Ectodermal cell (in vitro differentiated cells): ENCODE measurements at regions not wholly inside any gene's neighbourhood (a gene's known extent, or its start where the extent isn't known, plus 50 kb on each side); places are given as distances from the start of the nearest gene placed in this dataset.

Experiments used
- H3K27ac ChIP-seq: 2 replicates; pipeline ENCODE4 v1.7.0; 2013; ENCODE audit warnings: mild to moderate bottlenecking, low read depth, low read length; ENCODE audit not compliant: insufficient read depth, poor library complexity, severe bottlenecking
- H3K27me3 ChIP-seq: 2 replicates; pipeline ENCODE4 v1.7.0; 2013; ENCODE audit warnings: mild to moderate bottlenecking, low read length; ENCODE audit not compliant: insufficient read depth, control insufficient read depth, poor library complexity, severe bottlenecking
- H3K36me3 ChIP-seq: one replicate; pipeline ENCODE4 v1.7.0; 2013; ENCODE audit warnings: low read length; ENCODE audit not compliant: control insufficient read depth, insufficient read depth
- H3K4me1 ChIP-seq: one replicate; pipeline ENCODE4 v1.7.0; 2013; ENCODE audit warnings: low read length; ENCODE audit not compliant: control insufficient read depth, insufficient read depth
- H3K4me3 ChIP-seq: 2 replicates; pipeline ENCODE4 v1.7.0; 2013; ENCODE audit warnings: low read depth, low read length, control low read depth; ENCODE audit not compliant: insufficient read depth
- H3K9me3 ChIP-seq: 2 replicates; pipeline ENCODE4 v1.7.0; 2013; ENCODE audit warnings: mild to moderate bottlenecking, low read length, moderate library complexity; ENCODE audit not compliant: control insufficient read depth
- WGBS, 2 experiments: methylation state at CpG; one replicate each; pipeline ENCODE4 v1.1.7; 2013; ENCODE audit warnings: missing lambda C conversion rate in 2 of 2; 5-methylcytosine and 5-hydroxymethylcytosine counted together

DNA sequence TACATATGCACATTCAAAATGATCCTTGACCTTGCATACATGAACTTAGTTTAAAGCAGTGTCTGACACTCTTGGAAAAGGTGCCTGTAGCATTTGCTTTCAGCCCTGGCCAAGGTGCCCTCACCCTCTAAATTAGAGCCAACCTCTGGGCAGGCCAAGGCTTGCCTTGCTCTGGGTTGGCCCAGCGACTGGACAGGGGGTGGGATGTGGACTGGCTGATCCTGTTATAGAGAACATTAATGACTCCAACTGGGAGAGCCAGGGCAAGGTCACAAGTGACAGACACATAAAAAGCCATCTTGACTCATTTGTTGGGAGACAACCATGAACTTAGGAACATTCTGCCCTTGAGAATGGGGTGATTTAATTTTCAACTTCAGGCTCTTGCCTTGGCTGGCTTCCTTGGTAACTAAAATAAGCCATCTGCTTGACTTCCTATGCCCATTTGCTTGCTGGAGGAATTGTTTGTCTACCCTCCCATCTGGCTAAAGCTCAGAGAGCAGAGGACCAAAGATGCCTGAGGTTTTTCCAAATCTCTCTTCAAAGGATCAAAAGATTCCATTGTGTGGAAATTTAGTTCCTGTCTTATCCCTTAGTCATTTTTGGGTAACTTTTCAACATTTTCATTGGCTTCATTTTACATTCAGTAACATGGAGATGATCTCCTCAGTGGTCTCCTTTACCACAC, 403.7 kb downstream of the SOX2 start:
- WGBS, 2 experiments = 93 to 100% methylated on average over 1 of the region's 1 CpG
- no peak overlapping the region for H3K27ac ChIP-seq
- no peaks in the 10 kb centered on the region for H3K4me1 ChIP-seq
- H3K27me3 ChIP-seq = no peaks in the 10 kb centered on the region
- H3K4me3 ChIP-seq = no peak overlapping the region
- no peaks in the 10 kb centered on the region for H3K36me3 ChIP-seq
- no peaks in the 10 kb centered on the region for H3K9me3 ChIP-seq

DNA sequence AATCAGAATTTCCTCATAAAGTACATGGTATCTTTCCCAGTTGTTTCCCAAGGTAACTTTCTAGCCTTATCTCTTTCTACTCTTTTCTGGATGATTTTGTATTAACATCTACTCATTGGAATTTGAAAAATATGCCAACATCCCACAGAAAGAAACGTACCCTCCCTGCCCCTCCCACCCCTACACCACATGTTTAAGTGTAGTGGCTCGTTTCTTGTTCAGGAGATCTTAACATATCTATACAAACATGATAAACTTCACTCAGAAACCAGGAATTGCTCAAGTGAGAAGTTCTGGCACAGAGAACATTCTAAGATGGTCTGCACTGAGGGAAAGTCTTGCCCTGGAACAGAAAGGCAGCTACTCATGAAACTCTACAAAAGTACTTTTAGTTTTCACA, 404.7 kb downstream of the SOX2 start:
- Histone ChIP-seq H3K4me1 (peaks cover 6% of the 10 kb centered on the region), H3K27ac (no peak overlapping the region), H3K27me3 (no peaks in the 10 kb centered on the region), H3K36me3 (no peaks in the 10 kb centered on the region), H3K4me3 (no peak overlapping the region), H3K9me3 (no peaks in the 10 kb centered on the region)
- WGBS, 2 experiments = 83 to 96% methylated on average over 2 of the region's 2 CpGs

DNA sequence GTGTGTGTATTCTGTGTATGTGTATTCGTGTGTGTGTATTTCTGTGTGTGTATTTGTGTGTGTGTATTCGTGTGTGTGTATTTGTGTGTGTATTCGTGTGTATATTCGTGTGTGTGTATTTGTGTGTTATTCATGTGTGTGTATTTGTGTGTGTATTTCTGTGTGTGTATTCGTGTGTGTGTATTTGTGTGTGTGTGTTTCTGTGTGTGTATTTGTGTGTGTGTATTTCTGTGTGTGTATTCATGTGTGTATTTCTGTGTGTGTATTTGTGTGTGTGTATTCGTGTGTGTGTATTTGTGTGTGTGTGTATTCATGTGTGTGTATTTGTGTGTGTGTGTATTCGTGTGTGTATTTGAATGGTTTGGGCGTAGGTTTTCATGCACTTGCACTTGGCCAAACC, 405.4 kb downstream of the SOX2 start:
- Histone ChIP-seq H3K27me3 (no peaks in the 10 kb centered on the region), H3K27ac (no peak overlapping the region)
- 77 to 81% methylated on average over 8 of the region's 8 CpGs for WGBS, 2 experiments

DNA sequence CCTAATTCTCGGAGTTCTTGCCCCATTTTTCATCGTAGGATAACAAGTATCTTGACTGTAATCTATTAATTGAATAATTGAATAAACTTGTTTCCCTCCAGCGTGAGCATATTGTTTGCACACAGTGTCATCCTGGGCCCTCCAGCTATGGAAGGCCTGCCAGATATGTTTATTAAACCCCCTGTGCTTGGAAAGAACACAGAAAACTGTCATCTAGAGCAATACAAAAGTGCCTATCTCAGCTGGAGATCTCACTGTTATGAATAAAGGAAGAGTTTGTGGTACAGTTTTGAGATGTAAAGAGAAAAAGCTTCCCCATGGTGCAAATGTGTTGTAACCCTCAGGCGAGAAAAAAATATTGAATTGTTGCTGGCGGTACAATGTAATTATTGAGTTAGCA, 405.9 kb downstream of the SOX2 start:
- Histone ChIP-seq H3K27ac (no peak overlapping the region), H3K36me3 (no peaks in the 10 kb centered on the region), H3K4me3 (no peak overlapping the region), H3K27me3 (no peaks in the 10 kb centered on the region), H3K4me1 (peaks cover 13% of the 10 kb centered on the region), H3K9me3 (no peaks in the 10 kb centered on the region)
- 93% methylated on average over 4 to 5 of the region's 5 CpGs for WGBS, 2 experiments

More for the DNA sequence above, 405.4 kb downstream of the SOX2 start:
- H3K4me1 ChIP-seq = peaks cover 10% of the 10 kb centered on the region
- no peaks in the 10 kb centered on the region for H3K36me3 ChIP-seq
- H3K4me3 ChIP-seq = no peak overlapping the region
- H3K9me3 ChIP-seq = no peaks in the 10 kb centered on the region

DNA sequence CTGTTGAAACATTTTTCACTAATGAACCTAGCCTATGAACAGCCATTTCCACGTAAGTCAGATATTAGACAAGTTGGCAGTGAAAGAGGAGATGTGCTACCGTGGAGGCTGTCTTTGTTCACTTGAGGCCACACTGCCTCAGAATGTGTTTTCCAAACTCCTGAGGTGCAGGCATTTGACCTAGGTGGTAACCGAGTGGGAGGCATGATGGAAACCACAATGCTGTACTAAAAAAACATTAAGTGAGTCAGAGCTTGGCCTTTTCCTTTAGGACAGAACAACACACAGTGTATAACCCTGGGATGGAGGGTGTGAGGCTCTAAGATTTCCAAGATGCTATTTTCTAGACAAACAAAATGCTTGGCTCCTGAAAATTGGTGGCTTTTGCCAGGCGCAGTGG, 406.3 kb downstream of the SOX2 start:
- 88% methylated on average over 4 of the region's 4 CpGs for whole genome bisulfite sequencing, 2 experiments

DNA sequence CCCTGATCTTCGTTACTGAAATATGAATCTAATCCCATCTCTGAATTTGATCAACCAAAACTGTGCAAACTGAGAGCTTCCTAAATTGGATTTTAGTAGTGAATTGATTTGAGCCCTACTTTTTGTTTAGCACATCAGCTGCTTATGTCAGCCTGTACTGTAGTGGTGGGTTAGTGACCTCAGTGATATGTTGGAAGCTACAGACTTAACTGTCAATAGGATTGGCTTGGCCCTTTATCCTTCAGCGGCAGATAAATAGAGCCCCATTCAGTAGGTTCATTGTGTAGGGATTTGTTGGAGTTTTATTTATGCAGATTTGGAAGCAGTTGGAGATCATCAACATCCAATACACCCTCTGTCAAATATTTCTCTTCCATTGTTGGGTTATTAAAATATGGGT, 409.7 kb downstream of the SOX2 start:
- Histone ChIP-seq H3K36me3 (no peaks in the 10 kb centered on the region), H3K4me1 (peaks cover 18% of the 10 kb centered on the region), H3K27ac (no peak overlapping the region), H3K4me3 (no peak overlapping the region), H3K27me3 (no peaks in the 10 kb centered on the region), H3K9me3 (no peaks in the 10 kb centered on the region)
- WGBS, 2 experiments = 44 to 45% methylated on average over 2 of the region's 2 CpGs

More for the DNA sequence above, 406.3 kb downstream of the SOX2 start:
- Histone ChIP-seq H3K27ac (no peak overlapping the region), H3K4me3 (no peak overlapping the region), H3K4me1 (peaks cover 14% of the 10 kb centered on the region), H3K27me3 (no peaks in the 10 kb centered on the region), H3K36me3 (no peaks in the 10 kb centered on the region), H3K9me3 (no peaks in the 10 kb centered on the region)

DNA sequence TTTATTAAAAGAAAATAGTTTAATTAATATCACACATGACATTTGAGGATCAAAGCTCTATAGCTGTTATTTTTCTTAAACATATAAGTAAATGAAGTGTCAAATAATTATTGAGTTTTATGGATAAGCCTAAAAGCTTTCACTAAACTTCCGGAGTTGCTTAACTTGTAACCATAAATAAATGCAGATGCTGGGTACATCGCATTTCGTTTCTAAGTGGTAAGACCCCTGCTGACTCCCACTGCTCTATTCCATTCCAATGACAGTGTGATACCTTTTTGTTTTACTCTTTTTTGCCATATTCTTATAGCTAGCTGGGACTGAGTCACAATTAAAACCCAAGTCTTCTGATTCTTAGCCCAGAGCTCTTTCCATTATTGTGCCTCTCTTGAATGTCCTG, 411.1 kb downstream of the SOX2 start:
- 14 to 18% methylated on average over 3 of the region's 3 CpGs for WGBS, 2 experiments
- H3K9me3 ChIP-seq = no peaks in the 10 kb centered on the region
- no peaks in the 10 kb centered on the region for H3K27me3 ChIP-seq
- no peak overlapping the region for H3K27ac ChIP-seq
- H3K4me3 ChIP-seq = no peak overlapping the region
- H3K4me1 ChIP-seq = peaks cover 18% of the 10 kb centered on the region
- H3K36me3 ChIP-seq = no peaks in the 10 kb centered on the region

DNA sequence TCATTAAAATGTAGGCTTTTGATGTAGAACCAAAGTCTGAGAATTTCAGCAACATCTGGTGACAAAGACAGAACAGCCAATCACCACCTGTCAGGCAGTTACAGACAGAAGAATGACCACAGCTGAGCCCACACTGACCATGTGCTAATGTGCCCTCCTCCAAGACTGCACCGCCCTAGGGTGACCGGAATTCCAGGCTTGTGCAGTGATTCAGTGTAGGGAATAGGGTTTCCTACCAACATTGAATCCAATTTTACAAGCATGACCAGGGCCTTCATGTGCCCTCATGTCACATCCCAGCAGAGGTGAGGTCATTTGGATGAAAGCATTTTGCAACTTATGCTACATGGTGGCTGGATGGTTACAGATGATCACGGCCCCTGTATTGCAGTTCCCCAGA, 412.5 kb downstream of the SOX2 start:
- Histone ChIP-seq H3K27ac (no peak overlapping the region), H3K4me3 (no peak overlapping the region), H3K4me1 (peaks cover 18% of the 10 kb centered on the region), H3K9me3 (no peaks in the 10 kb centered on the region), H3K27me3 (no peaks in the 10 kb centered on the region), H3K36me3 (no peaks in the 10 kb centered on the region)
- WGBS, 2 experiments = 96 to 100% methylated on average over 3 of the region's 3 CpGs

DNA sequence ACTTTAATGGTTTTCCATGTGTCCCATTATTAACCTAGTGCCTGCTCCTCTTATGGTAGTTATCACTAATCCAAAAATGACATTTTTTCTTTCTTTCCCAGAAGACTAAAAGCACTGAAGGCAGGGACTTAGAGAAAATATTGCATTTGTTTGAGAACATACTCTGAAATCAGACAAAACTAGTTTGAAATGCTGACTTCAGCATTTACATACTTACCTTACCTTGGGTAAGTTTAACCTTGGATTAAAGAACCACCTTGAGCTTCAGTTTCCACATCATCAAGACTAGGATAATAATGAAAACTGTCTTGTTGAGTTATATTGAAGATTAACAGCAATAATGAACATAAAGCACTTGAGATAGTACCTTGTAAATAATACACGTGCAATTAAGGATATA, 413.0 kb downstream of the SOX2 start:
- H3K27me3 ChIP-seq = no peaks in the 10 kb centered on the region
- no peak overlapping the region for H3K27ac ChIP-seq
- no peak overlapping the region for H3K4me3 ChIP-seq
- H3K9me3 ChIP-seq = no peaks in the 10 kb centered on the region
- no CpG with 5 or more reads among the region's 1 CpG for WGBS, 2 experiments
- peaks cover 18% of the 10 kb centered on the region for H3K4me1 ChIP-seq
- H3K36me3 ChIP-seq = no peaks in the 10 kb centered on the region

DNA sequence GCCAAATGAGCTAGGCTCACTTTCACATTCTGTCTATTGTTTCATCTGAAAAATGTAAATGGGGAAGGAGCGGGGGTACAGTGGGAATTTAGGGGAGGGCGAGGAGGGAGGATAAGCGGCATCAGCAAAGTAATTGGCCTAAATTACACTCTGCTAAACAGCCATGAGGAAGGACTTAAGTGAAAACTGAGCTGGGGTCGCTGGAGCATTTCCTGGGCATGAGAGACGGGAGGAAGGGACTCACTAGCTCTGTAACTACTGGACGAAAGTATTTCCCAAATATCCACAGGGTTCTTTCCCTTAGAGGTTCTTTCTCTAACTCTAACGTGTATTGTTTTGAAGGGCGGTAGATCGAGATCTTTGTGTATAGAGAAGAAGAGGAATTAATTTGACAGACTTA, 418.0 kb downstream of the SOX2 start:
- no peaks in the 10 kb centered on the region for H3K36me3 ChIP-seq
- WGBS, 2 experiments = 70 to 78% methylated on average over 6 of the region's 9 CpGs
- no peak overlapping the region for H3K27ac ChIP-seq
- no peak overlapping the region for H3K4me3 ChIP-seq
- no peaks in the 10 kb centered on the region for H3K4me1 ChIP-seq
- no peaks in the 10 kb centered on the region for H3K27me3 ChIP-seq
- H3K9me3 ChIP-seq = no peaks in the 10 kb centered on the region

DNA sequence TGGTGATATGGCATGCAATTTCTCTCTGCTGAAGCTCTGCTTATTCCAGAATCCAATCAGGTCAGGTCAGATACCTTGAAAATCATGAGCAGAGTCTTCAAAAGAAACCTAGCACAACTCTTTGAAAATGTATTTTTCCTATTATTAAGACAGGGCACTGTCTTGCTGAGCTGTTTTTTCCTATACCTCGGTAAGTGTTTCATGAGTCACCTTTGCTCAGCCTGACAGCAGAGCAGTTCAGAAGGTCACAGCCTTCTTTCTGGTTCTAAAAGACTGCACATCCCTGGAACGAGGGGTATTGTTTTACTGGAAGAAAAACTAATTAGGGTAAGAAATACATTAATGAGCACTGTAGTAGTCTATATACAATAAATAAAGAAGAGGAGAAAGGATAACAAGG, 422.0 kb downstream of the SOX2 start:
- 95 to 96% methylated on average over 2 of the region's 2 CpGs for WGBS, 2 experiments
- H3K36me3 ChIP-seq = no peaks in the 10 kb centered on the region
- no peaks in the 10 kb centered on the region for H3K27me3 ChIP-seq
- H3K27ac ChIP-seq = no peak overlapping the region
- no peaks in the 10 kb centered on the region for H3K4me1 ChIP-seq
- no peak overlapping the region for H3K4me3 ChIP-seq
- H3K9me3 ChIP-seq = no peaks in the 10 kb centered on the region
